ENCODE measurements at regions not wholly inside any gene's neighbourhood (a gene's known extent, or its start where the extent isn't known, plus 50 kb on each side); places are given as distances from the start of the nearest gene placed in this dataset.
A peak's percentile ranks its signal among the peaks of the same experiment; 100 is the strongest.
"Not testable (repeated sequence)": the region's sequence is repeated elsewhere in the genome, so short reads cannot be mapped to it uniquely, and the experiment has no call there.

DNA sequence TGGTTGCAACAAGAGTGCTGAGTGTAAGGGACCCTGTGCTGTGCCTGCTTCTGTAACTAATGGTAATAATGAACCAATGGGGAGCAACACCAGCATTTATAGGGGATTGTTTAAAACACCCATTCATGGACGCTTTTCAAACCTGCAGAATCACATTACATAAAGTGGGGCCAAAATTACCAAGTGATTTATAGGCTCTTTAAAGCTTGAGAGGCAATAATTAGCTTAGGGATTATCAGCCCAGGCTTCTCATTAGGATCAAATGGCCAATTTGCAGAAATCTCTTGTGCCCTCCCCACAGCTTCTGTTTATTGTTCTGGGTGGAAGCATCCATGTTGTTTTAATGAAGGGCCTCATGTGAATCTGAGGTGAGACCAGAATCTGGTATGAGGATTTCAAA is 125.5 kb downstream of the ZNF486 start:
- DNase-seq (ENCODE audit: low read depth) = not testable (repeated sequence)

DNA sequence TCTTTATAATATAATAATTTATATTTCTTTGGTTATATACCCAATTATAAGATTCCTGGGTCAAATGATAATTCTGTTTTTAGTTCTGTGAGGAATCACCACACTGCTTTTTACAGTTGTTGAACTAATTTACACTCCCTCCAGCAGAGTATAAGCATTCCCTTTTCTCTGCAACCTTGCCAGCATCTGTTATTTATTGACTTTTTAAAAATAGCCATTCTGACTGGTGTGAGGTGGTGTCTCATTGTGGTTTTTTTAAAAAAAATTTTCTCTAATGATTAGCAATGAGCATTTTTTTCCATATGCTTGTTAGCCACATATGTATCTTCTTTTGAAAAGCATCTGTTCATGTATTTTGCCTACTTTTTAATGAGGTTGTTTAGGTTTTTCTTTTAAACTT is 122.2 kb downstream of the ZNF486 start:
- DNase-seq (ENCODE audit: low read depth) = no peak

GRCh38 chr19:20287070-20287469 is 120.1 kb downstream of the ZNF486 start:
- DNase-seq (ENCODE audit: low read depth) = no peak

- DNase-seq (ENCODE audit: low read depth) = not testable (repeated sequence)
These were observed 118.9 kb downstream of the ZNF486 start for GRCh38 chr19:20285876-20286275.

- DNase-seq (ENCODE audit: low read depth) = no peak
These were observed 112.5 kb downstream of the ZNF486 start for GRCh38 chr19:20279516-20279915.

DNA sequence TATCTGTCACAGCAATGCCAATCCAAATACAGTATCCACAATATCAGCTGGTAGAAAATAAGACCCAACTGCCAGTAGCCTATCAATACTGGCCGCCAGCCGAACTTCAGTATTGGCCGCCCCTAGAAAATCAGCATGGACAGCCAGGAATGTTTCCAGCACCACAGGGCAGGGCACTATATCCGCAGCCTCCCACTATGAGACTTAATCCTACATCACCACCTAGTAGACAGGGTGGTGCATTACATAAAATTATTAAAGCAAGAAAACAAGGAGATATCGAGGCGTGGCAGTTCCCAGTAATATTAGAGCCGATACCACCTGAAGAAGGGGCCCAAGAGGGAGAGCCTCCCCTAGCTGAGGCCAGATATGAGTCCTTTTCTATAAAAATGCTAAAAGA is 111.3 kb downstream of the ZNF486 start:
- peak; percentile 7 for DNase-seq (ENCODE audit: low read depth)

GRCh38 chr19:20276732-20277082 is 109.7 kb downstream of the ZNF486 start:
- not testable (repeated sequence) for DNase-seq (ENCODE audit: low read depth)

DNA sequence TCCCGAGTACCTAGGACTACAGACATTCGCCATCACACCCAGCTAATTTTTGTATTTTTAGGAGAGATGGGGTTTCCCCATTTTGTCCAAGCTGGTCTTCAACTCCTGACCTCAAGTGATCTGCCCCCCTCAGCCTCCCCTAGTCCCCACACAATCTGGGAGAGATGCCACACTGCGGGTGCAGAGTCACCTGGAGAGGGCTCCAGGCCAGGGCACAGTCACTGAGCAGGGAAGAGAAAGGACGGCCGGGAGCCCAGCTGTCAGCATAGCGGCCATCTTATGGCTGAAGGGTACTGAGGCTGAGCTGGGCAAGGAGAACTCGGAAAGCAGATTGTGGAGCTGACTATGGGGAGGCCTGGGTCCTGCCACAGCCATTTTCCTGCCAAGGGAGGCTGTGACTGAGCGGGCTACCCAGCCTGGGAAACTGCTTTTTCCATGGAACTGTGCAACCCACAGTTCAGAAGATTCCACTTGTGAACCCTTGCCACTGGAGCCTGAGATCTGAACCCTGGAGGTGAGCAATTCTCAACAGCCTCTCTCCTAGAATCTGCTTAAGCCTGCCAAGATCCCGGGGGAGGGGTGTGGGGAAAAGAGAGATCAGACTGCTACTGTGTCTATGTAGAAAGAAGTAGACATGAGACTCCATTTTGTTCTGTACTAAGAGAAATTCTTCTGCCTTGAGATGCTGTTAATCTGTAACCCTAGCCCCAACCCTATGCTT is 109.2 kb downstream of the ZNF486 start:
- DNase-seq (ENCODE audit: low read depth) = no peak

DNA sequence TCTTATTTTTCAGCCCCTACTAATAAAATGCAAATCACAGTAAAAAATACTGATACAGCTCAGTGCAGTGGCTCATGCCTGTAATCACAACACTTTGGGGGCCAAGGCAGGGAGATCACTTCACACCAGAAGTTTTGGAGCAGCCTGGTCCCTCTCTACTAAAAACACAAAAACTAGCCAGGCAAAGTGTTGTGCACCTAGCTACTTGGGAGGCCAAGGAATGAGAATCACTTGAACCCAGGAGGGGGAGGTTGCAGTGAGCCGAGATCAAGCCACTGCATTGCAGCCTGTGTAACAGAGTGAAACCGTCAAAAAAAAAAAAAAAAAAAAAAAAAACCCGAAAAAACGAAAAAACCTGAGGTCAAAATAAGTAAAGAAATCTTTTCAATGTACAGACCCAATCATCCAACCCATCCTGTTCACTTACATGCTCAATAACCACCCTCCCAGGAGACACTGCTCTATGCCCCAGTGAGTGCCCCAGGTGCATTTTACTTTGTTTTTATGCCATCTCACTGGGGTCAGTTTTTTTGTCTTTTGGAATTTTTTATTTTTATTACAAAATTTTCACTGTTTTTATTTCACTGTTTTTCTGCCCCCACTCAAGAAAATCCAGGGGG is 107.0 kb downstream of the ZNF486 start:
- no peak for DNase-seq (ENCODE audit: low read depth)

- no peak for DNase-seq (ENCODE audit: low read depth)
These were observed 106.4 kb downstream of the ZNF486 start for GRCh38 chr19:20273376-20273775.

DNA sequence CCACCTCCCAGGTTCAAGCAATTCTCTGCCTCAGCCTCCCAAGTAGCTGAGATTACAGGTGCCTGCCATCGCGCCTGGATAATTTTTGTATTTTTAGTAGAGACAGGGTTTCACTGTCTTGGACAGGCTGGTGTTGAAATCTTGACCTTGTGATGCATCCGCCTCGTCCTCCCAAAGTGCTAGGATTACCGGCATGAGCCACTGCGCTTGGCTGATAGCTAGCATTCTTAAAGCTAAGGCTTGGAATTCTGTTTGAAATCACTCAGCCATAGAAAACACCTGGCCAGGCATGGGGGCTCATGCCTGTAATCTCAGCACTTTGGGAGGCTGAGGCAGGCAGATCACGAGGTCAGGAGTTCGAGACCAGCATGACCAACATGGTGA is 105.6 kb downstream of the ZNF486 start:
- DNase-seq (ENCODE audit: low read depth) = not testable (repeated sequence)

- not testable (repeated sequence) for DNase-seq (ENCODE audit: low read depth)
These were observed 105.1 kb downstream of the ZNF486 start for GRCh38 chr19:20271927-20272626.

- DNase-seq (ENCODE audit: low read depth) = no peak
These were observed 104.4 kb downstream of the ZNF486 start for GRCh38 chr19:20271215-20271926.

DNA sequence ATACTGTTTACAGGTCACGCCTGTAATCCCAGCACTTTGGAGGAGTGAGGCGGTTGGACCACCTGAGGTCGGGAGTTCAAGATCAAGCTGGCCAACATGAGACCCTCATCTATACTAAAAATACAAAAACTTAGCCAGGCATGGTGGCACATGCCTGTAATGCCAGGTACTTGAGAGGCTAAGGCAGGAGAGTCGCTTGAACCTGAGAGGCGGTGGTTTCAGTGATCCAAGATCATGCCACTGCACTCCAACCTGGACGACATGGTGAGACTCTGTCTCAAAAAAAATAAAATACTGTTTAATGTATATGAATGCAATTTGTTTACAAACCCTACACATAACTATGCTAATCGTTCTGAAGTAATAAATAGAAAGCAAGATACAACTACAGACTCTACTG is 102.4 kb downstream of the ZNF486 start:
- no peak for DNase-seq (ENCODE audit: low read depth)

- not testable (repeated sequence) for DNase-seq (ENCODE audit: low read depth)
These were observed 94.5 kb downstream of the ZNF486 start for GRCh38 chr19:20261513-20261912.

DNA sequence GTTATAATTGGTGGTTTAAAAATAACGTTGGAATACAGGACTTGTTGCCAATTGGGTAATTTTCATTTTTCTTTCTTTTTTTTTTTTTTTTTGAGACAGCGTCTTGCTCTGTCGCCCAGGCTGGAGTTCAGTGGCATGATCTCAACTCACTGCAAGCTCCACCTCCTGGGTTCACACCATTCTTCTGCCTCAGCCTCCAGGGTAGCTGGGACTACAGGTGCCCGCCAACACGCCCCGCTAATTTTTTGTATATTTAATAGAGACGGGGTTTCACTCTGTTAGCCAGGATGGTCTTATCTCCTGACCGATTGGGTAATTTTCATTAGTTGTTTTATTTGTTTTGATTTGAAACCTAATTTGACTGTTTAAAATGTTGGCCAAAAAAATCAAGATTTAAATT is 93.7 kb downstream of the ZNF486 start:
- not testable (repeated sequence) for DNase-seq (ENCODE audit: low read depth)

DNA sequence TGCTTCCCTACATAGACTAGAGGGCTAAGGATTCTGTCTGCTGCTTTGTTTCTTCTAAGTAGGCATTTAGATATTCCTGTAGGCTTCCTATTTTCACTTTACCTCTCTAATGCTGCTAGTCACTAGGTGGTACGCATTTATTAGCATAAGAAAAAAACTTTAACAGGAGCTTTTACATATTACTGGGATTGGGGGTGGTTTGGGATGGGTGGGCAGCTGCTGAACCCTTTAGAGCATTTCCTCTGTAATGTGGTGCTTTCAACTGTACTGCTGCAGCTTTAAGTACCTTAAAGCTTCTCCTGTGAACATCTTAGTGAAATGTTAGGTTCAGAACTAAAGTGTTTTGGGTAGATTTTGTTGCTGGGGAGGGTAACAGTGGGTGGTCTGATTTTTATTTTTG is 92.6 kb downstream of the ZNF486 start:
- DNase-seq (ENCODE audit: low read depth) = no peak

GRCh38 chr19:20256606-20257005 is 89.6 kb downstream of the ZNF486 start:
- DNase-seq (ENCODE audit: low read depth) = no peak

DNA sequence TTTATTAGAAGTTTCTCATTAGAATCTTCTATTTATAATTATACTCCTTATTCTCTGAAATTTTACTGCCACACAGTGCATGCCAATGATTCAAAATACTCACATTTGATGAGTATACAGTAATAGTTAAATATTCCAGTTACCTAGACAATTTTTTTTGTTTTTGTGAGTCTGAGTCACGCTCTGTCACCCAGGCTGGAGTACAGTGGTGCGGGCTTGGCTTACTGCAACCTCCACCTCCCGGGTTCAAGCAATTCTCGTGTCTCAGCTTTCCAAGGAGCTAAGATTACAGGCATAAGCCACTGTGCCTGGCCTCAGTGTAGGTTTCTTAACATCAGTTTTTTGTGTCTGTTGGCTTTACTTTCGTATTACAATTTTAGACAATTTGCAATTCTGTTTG is 87.1 kb downstream of the ZNF486 start:
- DNase-seq (ENCODE audit: low read depth) = no peak

- no peak for DNase-seq (ENCODE audit: low read depth)
These were observed 85.6 kb downstream of the ZNF486 start for GRCh38 chr19:20252613-20253012.

GRCh38 chr19:20250627-20251026 is 83.6 kb downstream of the ZNF486 start:
- no peak for DNase-seq (ENCODE audit: low read depth)

DNA sequence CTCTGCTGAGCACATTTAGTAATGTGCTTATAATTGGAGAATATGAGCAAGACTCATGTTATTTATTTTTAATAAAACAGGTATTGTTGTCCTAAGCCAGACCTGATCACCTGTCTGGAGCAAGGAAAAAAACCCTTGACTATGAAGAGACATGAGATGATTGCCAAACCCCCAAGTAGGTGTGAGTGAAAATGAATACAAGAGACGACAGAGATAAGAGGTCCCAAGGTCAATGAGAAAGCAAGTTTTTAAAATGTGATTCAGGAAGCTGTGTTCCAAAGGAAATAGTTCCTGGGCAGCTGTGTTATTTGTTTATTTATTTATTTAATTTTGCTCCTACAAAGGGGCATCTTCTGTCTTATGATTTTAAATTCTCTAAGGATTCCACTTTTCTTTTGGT is 83.1 kb downstream of the ZNF486 start:
- DNase-seq (ENCODE audit: low read depth) = no peak
